ENCODE measurements at regions not wholly inside any gene's neighbourhood (a gene's known extent, or its start where the extent isn't known, plus 50 kb on each side); places are given as distances from the start of the nearest gene placed in this dataset.
"Not testable (repeated sequence)": the region's sequence is repeated elsewhere in the genome, so short reads cannot be mapped to it uniquely, and the experiment has no call there.

GRCh38 chr5:120344181-120344580, 119.9 kb upstream of the PRR16 start:
- no peak overlapping the region for H3K27ac ChIP-seq
- 25% methylated on average over 4 of the region's 4 CpGs for WGBS (ENCODE audit: missing lambda C conversion rate)
- no peak for ATAC-seq
- TF ChIP-seq CBX2 (IDR thresholded peaks at IDR 0.05; ENCODE audit: borderline replicate concordance, low read depth) (no peak), FOXS1 (CRISPR knock-in tag; IDR thresholded peaks at IDR 0.05) (no peak)
- POLR2A ChIA-PET: no interaction called here
- no peak overlapping the region for H3K4me3 ChIP-seq
- no peak for FAIRE-seq
- no peaks in the 10 kb centered on the region for H3K4me1 ChIP-seq
- no peak overlapping the region for H3K4me2 ChIP-seq
- DNase-seq (ENCODE audit: low read depth in 1 of 2, low spot score in 1 of 2): no peak
- CTCF ChIA-PET: no interaction called here
- H3K9me3 ChIP-seq: no peaks in the 10 kb centered on the region

DNA sequence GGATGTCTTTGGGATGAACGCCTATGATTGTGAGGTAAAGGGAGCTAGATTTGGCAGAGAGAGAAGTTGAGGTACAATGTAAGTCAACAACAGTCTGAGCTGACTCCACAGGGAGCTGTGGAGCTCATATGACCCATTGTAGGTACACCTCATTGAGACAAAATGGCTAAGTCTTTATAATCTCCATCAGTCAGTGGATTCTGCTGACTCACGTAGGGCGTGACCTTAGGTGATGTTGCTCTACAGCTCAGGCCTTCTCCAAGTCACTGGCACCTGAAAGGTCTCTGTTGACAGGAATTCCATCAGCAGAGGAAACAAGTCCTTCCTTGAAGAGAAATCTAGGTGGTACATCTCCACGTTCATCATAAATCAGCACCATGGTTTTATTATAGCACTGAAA, 118.2 kb upstream of the PRR16 start:
- Histone ChIP-seq H3K4me2 (no peak overlapping the region), H3K4me3 (no peak overlapping the region), H3K9me3 (no peaks in the 10 kb centered on the region), H3K4me1 (no peaks in the 10 kb centered on the region), H3K27ac (no peak overlapping the region)
- TF ChIP-seq CBX8 (IDR thresholded peaks at IDR 0.05): no peak
- TF ChIP-seq, protein P1, sequence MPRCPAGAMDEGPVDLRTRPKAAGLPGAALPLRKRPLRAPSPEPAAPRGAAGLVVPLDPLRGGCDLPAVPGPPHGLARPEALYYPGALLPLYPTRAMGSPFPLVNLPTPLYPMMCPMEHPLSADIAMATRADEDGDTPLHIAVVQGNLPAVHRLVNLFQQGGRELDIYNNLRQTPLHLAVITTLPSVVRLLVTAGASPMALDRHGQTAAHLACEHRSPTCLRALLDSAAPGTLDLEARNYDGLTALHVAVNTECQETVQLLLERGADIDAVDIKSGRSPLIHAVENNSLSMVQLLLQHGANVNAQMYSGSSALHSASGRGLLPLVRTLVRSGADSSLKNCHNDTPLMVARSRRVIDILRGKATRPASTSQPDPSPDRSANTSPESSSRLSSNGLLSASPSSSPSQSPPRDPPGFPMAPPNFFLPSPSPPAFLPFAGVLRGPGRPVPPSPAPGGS (IDR thresholded peaks at IDR 0.05): no peak
- TF ChIP-seq CEBPB (IDR thresholded peaks at IDR 0.05): no peak
- no peak for TF ChIP-seq JUNB (IDR thresholded peaks at IDR 0.05)
- no peak for TF ChIP-seq ESRRA (IDR thresholded peaks at IDR 0.05; ENCODE audit: borderline replicate concordance, low read length)
- TF ChIP-seq MAZ (IDR thresholded peaks at IDR 0.05; ENCODE audit: borderline replicate concordance, low read depth, low read length): no peak
- TF ChIP-seq RFX5 (IDR thresholded peaks at IDR 0.05): no peak
- no peak for TF ChIP-seq HEYL (CRISPR knock-in tag; IDR thresholded peaks at IDR 0.05)
- no peak for TF ChIP-seq ZNF302 (CRISPR knock-in tag; IDR thresholded peaks at IDR 0.05)
- no peak for TF ChIP-seq CHD4 (IDR thresholded peaks at IDR 0.05; ENCODE audit: borderline replicate concordance)
- no peak for TF ChIP-seq HMGXB4 (CRISPR knock-in tag; IDR thresholded peaks at IDR 0.05; ENCODE audit: borderline replicate concordance)
- TF ChIP-seq, protein P2, sequence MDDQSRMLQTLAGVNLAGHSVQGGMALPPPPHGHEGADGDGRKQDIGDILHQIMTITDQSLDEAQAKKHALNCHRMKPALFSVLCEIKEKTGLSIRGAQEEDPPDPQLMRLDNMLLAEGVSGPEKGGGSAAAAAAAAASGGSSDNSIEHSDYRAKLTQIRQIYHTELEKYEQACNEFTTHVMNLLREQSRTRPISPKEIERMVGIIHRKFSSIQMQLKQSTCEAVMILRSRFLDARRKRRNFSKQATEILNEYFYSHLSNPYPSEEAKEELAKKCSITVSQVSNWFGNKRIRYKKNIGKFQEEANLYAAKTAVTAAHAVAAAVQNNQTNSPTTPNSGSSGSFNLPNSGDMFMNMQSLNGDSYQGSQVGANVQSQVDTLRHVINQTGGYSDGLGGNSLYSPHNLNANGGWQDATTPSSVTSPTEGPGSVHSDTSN (IDR thresholded peaks at IDR 0.05): no peak
- TF ChIP-seq MYC (IDR thresholded peaks at IDR 0.05; ENCODE audit: borderline replicate concordance, low read length): no peak
- no peak for TF ChIP-seq ZFP36 (IDR thresholded peaks at IDR 0.05; ENCODE audit: borderline replicate concordance, partially characterized antibody)
- no peak for TF ChIP-seq SMC3 (IDR thresholded peaks at IDR 0.05)
- DNase-seq (ENCODE audit: low read depth in 1 of 2, low spot score in 1 of 2): peak in 1 of 2 experiments; percentile 24
- CTCF ChIA-PET: no interaction called here
- 49% methylated on average over 4 of the region's 4 CpGs for WGBS (ENCODE audit: missing lambda C conversion rate)
- no peak for ATAC-seq
- POLR2A ChIA-PET: no interaction called here
- FAIRE-seq: no peak

DNA sequence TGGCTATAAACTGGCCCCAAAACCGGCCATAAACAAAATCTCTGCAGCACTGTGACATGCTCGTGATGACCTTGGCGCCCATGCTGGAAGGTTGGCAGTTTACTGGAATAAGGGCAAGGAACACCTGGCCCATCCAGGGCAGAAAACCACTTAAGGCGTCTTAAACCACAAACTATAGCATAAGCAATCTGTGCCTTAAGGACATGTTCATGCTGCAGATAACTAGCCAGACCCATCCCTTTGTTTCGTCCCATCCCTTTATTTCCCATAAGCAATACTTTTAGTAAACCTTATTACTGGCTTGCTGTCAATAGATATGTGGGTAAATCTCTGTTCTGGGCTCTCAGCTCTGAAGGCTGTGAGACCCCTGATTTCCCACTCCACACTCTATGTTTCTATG, 113.0 kb upstream of the PRR16 start:
- ATAC-seq; H3K4me2 ChIP-seq; FAIRE-seq; H3K9me3 ChIP-seq; DNase-seq (ENCODE audit: low read depth in 1 of 2, low spot score in 1 of 2); H3K27ac ChIP-seq; H3K4me1 ChIP-seq; H3K4me3 ChIP-seq; CTCF ChIA-PET; POLR2A ChIA-PET: not testable (repeated sequence)
- WGBS (ENCODE audit: missing lambda C conversion rate): 20% methylated on average over 5 of the region's 5 CpGs

DNA sequence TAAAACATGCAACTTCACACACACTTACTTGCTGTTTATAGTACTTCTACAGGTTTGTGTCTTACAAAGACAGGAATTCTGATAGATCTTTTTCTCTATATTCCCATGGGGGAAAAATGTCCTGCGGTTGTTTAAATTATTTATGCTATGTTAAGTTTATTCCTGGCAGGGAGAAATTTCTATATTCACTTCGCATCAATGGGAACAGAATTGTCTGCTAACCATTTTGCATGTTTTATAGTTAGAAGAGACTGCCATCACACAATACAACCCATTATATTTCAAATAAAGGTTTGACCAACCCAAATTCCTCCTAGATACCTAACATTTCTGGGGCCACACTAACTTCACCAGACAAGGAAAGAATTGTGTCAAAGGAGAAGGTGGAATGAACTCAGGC, 110.0 kb upstream of the PRR16 start:
- no peak overlapping the region for H3K4me2 ChIP-seq
- no peaks in the 10 kb centered on the region for H3K4me1 ChIP-seq
- no peak for ATAC-seq
- H3K9me3 ChIP-seq: peaks cover 3% of the 10 kb centered on the region; the same call in 1 of the 3 replicates
- FAIRE-seq: no peak
- no peak overlapping the region for H3K4me3 ChIP-seq
- WGBS (ENCODE audit: missing lambda C conversion rate): 77% methylated on average over 2 of the region's 2 CpGs
- ChIA-PET POLR2A (no interaction called here), CTCF (no interaction called here)
- no peak for DNase-seq (ENCODE audit: low read depth in 1 of 2, low spot score in 1 of 2)
- TF ChIP-seq, protein P2 (IDR thresholded peaks at IDR 0.05): no peak
- H3K27ac ChIP-seq: no peak overlapping the region

Data from A549 (cell line).